Heart right ventricle (tissue), 16 donors: ENCODE measurements at regions not wholly inside any gene's neighbourhood (a gene's known extent, or its start where the extent isn't known, plus 50 kb on each side); places are given as distances from the start of the nearest gene placed in this dataset.

Experiments
- ATAC-seq, 8 donors: fragments of 200-7000 bp; cut with Tn5 transposase; one replicate each; pipeline ENCODE4 v1.9.1; 2020; ENCODE audit warnings: mild to moderate bottlenecking in 8 of 8, moderate library complexity in 8 of 8, moderate number of reproducible peaks in 1 of 8
- DNase-seq, 2 donors: peaks; one replicate each; pipeline ENCODE4 v3.0.0-alpha.2; 2020
- H3K27ac ChIP-seq, 10 donors: fragments of 200-600 bp; sonication (generic) in 2 of 10; one replicate each; pipeline versions ENCODE4 v1.5.0 to v1.8.0; 2020 to 2022; ENCODE audit warnings: mild to moderate bottlenecking in 3 of 10
- H3K27me3 ChIP-seq, 7 donors: fragments of 200-600 bp; one replicate each; pipeline ENCODE4 v1.8.0; 2021 to 2022; ENCODE audit warnings: mild to moderate bottlenecking in 2 of 7
- H3K36me3 ChIP-seq, 9 donors: fragments of 200-600 bp; sonication (generic) in 1 of 9; one replicate each; pipeline versions ENCODE4 v1.5.0 to v1.8.0; 2020 to 2022; ENCODE audit warnings: mild to moderate bottlenecking in 2 of 9
- H3K4me1 ChIP-seq, 9 donors: fragments of 200-600 bp; sonication (generic) in 1 of 9; one replicate each; pipeline versions ENCODE4 v1.5.0 to v1.8.0; 2020 to 2022; ENCODE audit warnings: mild to moderate bottlenecking in 4 of 9
- H3K4me3 ChIP-seq, 10 donors: fragments of 200-600 bp; sonication (generic) in 2 of 10; one replicate each; pipeline versions ENCODE4 v1.5.0 to v1.8.0; 2020 to 2022; ENCODE audit warnings: mild to moderate bottlenecking in 7 of 10, moderate library complexity in 2 of 10
- H3K9me3 ChIP-seq, 11 donors: fragments of 200-600 bp in 10 of 11; sonication (generic) in 2 of 11; one replicate each; pipeline versions ENCODE4 v1.5.0 to v1.8.0; 2013 to 2022; ENCODE audit warnings: mild to moderate bottlenecking in 2 of 11, control low read depth in 1 of 11, moderate library complexity in 1 of 11
- WGBS, 2 donors: extraction: QIAGEN DNeasy Blood & Tissue Kit; methylation state at CpG; one replicate each; pipeline ENCODE4 v1.1.7; 2013; ENCODE audit warnings: inconsistent platforms in 1 of 2; 5-methylcytosine and 5-hydroxymethylcytosine counted together
- intact Hi-C, 10 donors: fragments of 100-400 bp; cut with DNase I; formaldehyde crosslinking; loops; one replicate each; pipeline versions ENCODE4 v1.11.1 to v1.14.2; 2022
- TF ChIP-seq, protein P1 (sequence below), 9 donors: fragments of 200-600 bp; sonication (generic) in 2 of 9; IDR thresholded peaks; one replicate each; pipeline versions ENCODE4 v1.5.0 to v1.8.0; 2021 to 2022; ENCODE audit warnings: antibody characterized with exemption in 9 of 9, mild to moderate bottlenecking in 5 of 9, moderate library complexity in 1 of 9
- donor health status: Arrhythmogenic right ventricular cardiomyopathy.
- donor health status: ischemic (EF 13 %, LVEDD 7.1; RV severe dilation, severe dysfunction).
- donor health status: healthy with polysubstance abuse.
- donor health status: DM: no; HTN: yes; CAD: no.
- donor health status: DM: no; HTN: no; CAD: no.
- donor health status: ischemic (EF 25% LVEDD 6.9; RV normal size, moderate dysfunction).
- donor health status: ischemic (EF 25% LVEDD 5.7; RV mildly dilated, moderate dysfunction).
- donor health status: healthy.
- donor health status: DM: yes; HTN: yes; CAD: no.
- donor health status: Ischemic cardiomyopathy.
- donor health status: ischemic (EF 35%, LVEDD 5.7; RV mildly dilated, moderate dysfunction).
- donor health status: nonischemic (EF 11% LVEDD 7.7; RV severe dilation, severe dysfunction).
- donor health status: DM: yes; HTN: yes; CAD: no.
- donor health status: PGD.
- donor health status: ischemic (EF 29% LVEDD 5.4; RV normal size, mild dysfunction).
- donor health status: nonischemic (EF 23%, LVEDD 6.1; RV moderate dilation, normal function).

- no peak for ATAC-seq
- H3K27ac ChIP-seq = no peak overlapping the region
- WGBS, 2 donors = 85 to 87% methylated on average over 2 of the region's 2 CpGs
These were observed 1879.4 kb upstream of the PIK3C3 start for GRCh38 chr18:40075616-40076015.

GRCh38 chr18:40072761-40073160 lies 1882.3 kb upstream of the PIK3C3 start:
- no peaks in the 10 kb centered on the region for H3K4me1 ChIP-seq
- TF ChIP-seq, protein P1, sequence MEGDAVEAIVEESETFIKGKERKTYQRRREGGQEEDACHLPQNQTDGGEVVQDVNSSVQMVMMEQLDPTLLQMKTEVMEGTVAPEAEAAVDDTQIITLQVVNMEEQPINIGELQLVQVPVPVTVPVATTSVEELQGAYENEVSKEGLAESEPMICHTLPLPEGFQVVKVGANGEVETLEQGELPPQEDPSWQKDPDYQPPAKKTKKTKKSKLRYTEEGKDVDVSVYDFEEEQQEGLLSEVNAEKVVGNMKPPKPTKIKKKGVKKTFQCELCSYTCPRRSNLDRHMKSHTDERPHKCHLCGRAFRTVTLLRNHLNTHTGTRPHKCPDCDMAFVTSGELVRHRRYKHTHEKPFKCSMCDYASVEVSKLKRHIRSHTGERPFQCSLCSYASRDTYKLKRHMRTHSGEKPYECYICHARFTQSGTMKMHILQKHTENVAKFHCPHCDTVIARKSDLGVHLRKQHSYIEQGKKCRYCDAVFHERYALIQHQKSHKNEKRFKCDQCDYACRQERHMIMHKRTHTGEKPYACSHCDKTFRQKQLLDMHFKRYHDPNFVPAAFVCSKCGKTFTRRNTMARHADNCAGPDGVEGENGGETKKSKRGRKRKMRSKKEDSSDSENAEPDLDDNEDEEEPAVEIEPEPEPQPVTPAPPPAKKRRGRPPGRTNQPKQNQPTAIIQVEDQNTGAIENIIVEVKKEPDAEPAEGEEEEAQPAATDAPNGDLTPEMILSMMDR (IDR thresholded peaks at IDR 0.05) = no peak
- ATAC-seq = no peak
- no peak overlapping the region for H3K27ac ChIP-seq
- no peak overlapping the region for H3K4me3 ChIP-seq
- intact Hi-C loops = loop anchor here in 1 of 10 donors (10.0 kb wide), 1 partner anchor 52 kb away; no protein-coding TSS in a partner anchor
- 76 to 88% methylated on average over 2 of the region's 2 CpGs for WGBS, 2 donors
- peaks cover 0 to 6% (median 0%) of the 10 kb centered on the region in 11 donors for H3K9me3 ChIP-seq
- DNase-seq = no peak
- no peaks in the 10 kb centered on the region for H3K27me3 ChIP-seq
- no peaks in the 10 kb centered on the region for H3K36me3 ChIP-seq

More at GRCh38 chr18:40075616-40076015, 1879.4 kb upstream of the PIK3C3 start:
- intact Hi-C loops = loop anchor here in 1 of 10 donors (10.0 kb wide), 1 partner anchor 49 kb away; no protein-coding TSS in a partner anchor
- no peak overlapping the region for H3K4me3 ChIP-seq
- TF ChIP-seq, protein P1 (IDR thresholded peaks at IDR 0.05) = no peak
- no peaks in the 10 kb centered on the region for H3K4me1 ChIP-seq
- no peak for DNase-seq
- no peaks in the 10 kb centered on the region for H3K27me3 ChIP-seq
- H3K36me3 ChIP-seq = no peaks in the 10 kb centered on the region
- peaks cover 0 to 6% (median 0%) of the 10 kb centered on the region in 11 donors for H3K9me3 ChIP-seq

- ATAC-seq = no peak
- intact Hi-C loops = no loop called here
These were observed 1888.7 kb upstream of the PIK3C3 start for GRCh38 chr18:40066368-40066767.

DNA sequence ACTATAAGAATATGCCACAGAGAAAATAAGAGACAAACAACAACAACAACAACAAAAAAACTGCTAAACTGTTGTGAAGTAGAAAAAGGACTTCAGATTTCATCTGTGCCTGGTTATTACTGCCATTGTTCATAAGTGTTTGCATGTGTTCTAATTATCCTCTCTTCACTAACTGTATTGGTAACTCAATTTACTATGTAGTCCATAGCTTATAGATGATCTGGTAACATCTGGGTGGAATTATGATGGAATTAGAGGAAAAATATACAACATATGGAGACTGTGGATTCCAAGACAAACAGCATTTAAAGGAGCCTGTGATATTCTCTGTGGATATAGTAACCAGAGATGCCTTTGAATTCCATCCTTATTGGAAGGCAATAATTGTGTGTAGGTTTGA lies 1891.5 kb upstream of the PIK3C3 start:
- Histone ChIP-seq H3K9me3 (no peaks in the 10 kb centered on the region), H3K36me3 (no peaks in the 10 kb centered on the region), H3K4me1 (no peaks in the 10 kb centered on the region), H3K4me3 (no peak overlapping the region), H3K27me3 (no peaks in the 10 kb centered on the region), H3K27ac (no peak overlapping the region)
- DNase-seq (no peak), ATAC-seq (no peak)
- intact Hi-C loops = no loop called here
- TF ChIP-seq, protein P1 (IDR thresholded peaks at IDR 0.05) = no peak

More at GRCh38 chr18:40066368-40066767, 1888.7 kb upstream of the PIK3C3 start:
- TF ChIP-seq, protein P1 (IDR thresholded peaks at IDR 0.05) = no peak
- no peaks in the 10 kb centered on the region for H3K36me3 ChIP-seq
- WGBS, 2 donors = 88% methylated on average over 1 of the region's 1 CpG
- H3K27me3 ChIP-seq = no peaks in the 10 kb centered on the region
- no peak for DNase-seq
- H3K9me3 ChIP-seq = no peaks in the 10 kb centered on the region
- no peak overlapping the region for H3K4me3 ChIP-seq
- H3K4me1 ChIP-seq = no peaks in the 10 kb centered on the region
- no peak overlapping the region for H3K27ac ChIP-seq
